Activated naive CD8-positive, alpha-beta T cell treated with anti-CD3 and anti-CD28 coated beads for 36 hours (primary cell): ENCODE measurements at regions not wholly inside any gene's neighbourhood (a gene's known extent, or its start where the extent isn't known, plus 50 kb on each side); places are given as distances from the start of the nearest gene placed in this dataset.

ENCODE experiments used
- DNase-seq: peaks from one replicate; pipeline ENCODE4 v3.0.0; 2021
- H3K27ac Mint-ChIP-seq: one replicate; pipeline ENCODE4 v1.8.0; 2022; ENCODE audit warnings: mild to moderate bottlenecking, moderate library complexity, mixed read lengths
- H3K27me3 Mint-ChIP-seq: one replicate; pipeline ENCODE4 v1.8.0; 2022; ENCODE audit warnings: mild to moderate bottlenecking, mixed read lengths
- H3K36me3 Mint-ChIP-seq: one replicate; pipeline ENCODE4 v1.8.0; 2021; ENCODE audit warnings: mild to moderate bottlenecking, mixed read lengths
- H3K4me1 Mint-ChIP-seq: one replicate; pipeline ENCODE4 v1.8.0; 2021; ENCODE audit warnings: mixed read lengths
- H3K4me3 Mint-ChIP-seq: one replicate; pipeline ENCODE4 v1.8.0; 2022; ENCODE audit warnings: mild to moderate bottlenecking, moderate library complexity, mixed read lengths
- H3K9me3 Mint-ChIP-seq: one replicate; pipeline ENCODE4 v1.8.0; 2022; ENCODE audit warnings: mixed read lengths

- no peaks in the 10 kb centered on the region for H3K4me1 Mint-ChIP-seq
- H3K27ac Mint-ChIP-seq: no peak overlapping the region
- H3K36me3 Mint-ChIP-seq: no peaks in the 10 kb centered on the region
- no peak overlapping the region for H3K4me3 Mint-ChIP-seq
- H3K9me3 Mint-ChIP-seq: no peaks in the 10 kb centered on the region
- H3K27me3 Mint-ChIP-seq: peaks cover 24% of the 10 kb centered on the region
- no peak for DNase-seq
Measured at GRCh38 chr21:35648512-35648911, 411.8 kb downstream of the SETD4 start.

- no peaks in the 10 kb centered on the region for H3K4me1 Mint-ChIP-seq
- no peaks in the 10 kb centered on the region for H3K36me3 Mint-ChIP-seq
- no peaks in the 10 kb centered on the region for H3K9me3 Mint-ChIP-seq
- DNase-seq: no peak
- no peak overlapping the region for H3K4me3 Mint-ChIP-seq
- H3K27ac Mint-ChIP-seq: no peak overlapping the region
- H3K27me3 Mint-ChIP-seq: peaks cover 25% of the 10 kb centered on the region
Measured at GRCh38 chr21:35646606-35647005, 413.7 kb downstream of the SETD4 start.

- Mint-ChIP-seq H3K9me3 (no peaks in the 10 kb centered on the region), H3K27me3 (peaks cover 20% of the 10 kb centered on the region), H3K27ac (no peak overlapping the region), H3K36me3 (no peaks in the 10 kb centered on the region), H3K4me1 (no peaks in the 10 kb centered on the region), H3K4me3 (no peak overlapping the region)
- DNase-seq: no peak
Measured at GRCh38 chr21:35645991-35646390, 414.3 kb downstream of the SETD4 start.

GRCh38 chr21:35644523-35644922 is 415.8 kb downstream of the SETD4 start:
- no peak for DNase-seq
- Mint-ChIP-seq H3K9me3 (no peaks in the 10 kb centered on the region), H3K36me3 (no peaks in the 10 kb centered on the region), H3K4me1 (no peaks in the 10 kb centered on the region), H3K27ac (no peak overlapping the region), H3K27me3 (peaks cover 10% of the 10 kb centered on the region), H3K4me3 (no peak overlapping the region)

- H3K27ac Mint-ChIP-seq: no peak overlapping the region
- H3K36me3 Mint-ChIP-seq: no peaks in the 10 kb centered on the region
- no peak overlapping the region for H3K4me3 Mint-ChIP-seq
- H3K9me3 Mint-ChIP-seq: peaks cover 2% of the 10 kb centered on the region
- H3K27me3 Mint-ChIP-seq: peaks cover 4% of the 10 kb centered on the region
- DNase-seq: no peak
- H3K4me1 Mint-ChIP-seq: no peaks in the 10 kb centered on the region
Measured at GRCh38 chr21:35643176-35643575, 417.1 kb downstream of the SETD4 start.

GRCh38 chr21:35641271-35642016 is 418.9 kb downstream of the SETD4 start:
- no peak overlapping the region for H3K4me3 Mint-ChIP-seq
- no peak for DNase-seq
- H3K4me1 Mint-ChIP-seq: no peaks in the 10 kb centered on the region
- no peak overlapping the region for H3K27ac Mint-ChIP-seq
- peaks cover 4% of the 10 kb centered on the region for H3K27me3 Mint-ChIP-seq
- peaks cover 2% of the 10 kb centered on the region for H3K9me3 Mint-ChIP-seq
- H3K36me3 Mint-ChIP-seq: no peaks in the 10 kb centered on the region

GRCh38 chr21:35637431-35637830 is 422.9 kb downstream of the SETD4 start:
- DNase-seq: no peak
- no peak overlapping the region for H3K4me3 Mint-ChIP-seq
- H3K9me3 Mint-ChIP-seq: peaks cover 2% of the 10 kb centered on the region
- H3K27me3 Mint-ChIP-seq: peaks cover 4% of the 10 kb centered on the region
- H3K27ac Mint-ChIP-seq: no peak overlapping the region
- no peaks in the 10 kb centered on the region for H3K4me1 Mint-ChIP-seq
- H3K36me3 Mint-ChIP-seq: no peaks in the 10 kb centered on the region

GRCh38 chr21:35635994-35636393 is 424.3 kb downstream of the SETD4 start:
- no peak overlapping the region for H3K4me3 Mint-ChIP-seq
- no peaks in the 10 kb centered on the region for H3K4me1 Mint-ChIP-seq
- H3K9me3 Mint-ChIP-seq: peaks cover 2% of the 10 kb centered on the region
- no peaks in the 10 kb centered on the region for H3K27me3 Mint-ChIP-seq
- no peak overlapping the region for H3K27ac Mint-ChIP-seq
- no peaks in the 10 kb centered on the region for H3K36me3 Mint-ChIP-seq
- no peak for DNase-seq

- H3K27me3 Mint-ChIP-seq: no peaks in the 10 kb centered on the region
- no peak overlapping the region for H3K27ac Mint-ChIP-seq
- no peak for DNase-seq
- H3K9me3 Mint-ChIP-seq: peaks cover 2% of the 10 kb centered on the region
- no peak overlapping the region for H3K4me3 Mint-ChIP-seq
- no peaks in the 10 kb centered on the region for H3K36me3 Mint-ChIP-seq
- no peaks in the 10 kb centered on the region for H3K4me1 Mint-ChIP-seq
Measured at GRCh38 chr21:35635261-35635660, 425.1 kb downstream of the SETD4 start.

GRCh38 chr21:35633501-35633900 is 426.8 kb downstream of the SETD4 start:
- Mint-ChIP-seq H3K4me1 (no peaks in the 10 kb centered on the region), H3K9me3 (no peaks in the 10 kb centered on the region), H3K27me3 (peaks cover 10% of the 10 kb centered on the region), H3K27ac (no peak overlapping the region), H3K36me3 (no peaks in the 10 kb centered on the region), H3K4me3 (no peak overlapping the region)
- DNase-seq: no peak

GRCh38 chr21:35632711-35633110 is 427.6 kb downstream of the SETD4 start:
- peaks cover 16% of the 10 kb centered on the region for H3K27me3 Mint-ChIP-seq
- H3K4me3 Mint-ChIP-seq: no peak overlapping the region
- no peak for DNase-seq
- no peak overlapping the region for H3K27ac Mint-ChIP-seq
- no peaks in the 10 kb centered on the region for H3K9me3 Mint-ChIP-seq
- no peaks in the 10 kb centered on the region for H3K4me1 Mint-ChIP-seq
- no peaks in the 10 kb centered on the region for H3K36me3 Mint-ChIP-seq

- Mint-ChIP-seq H3K9me3 (no peaks in the 10 kb centered on the region), H3K4me1 (no peaks in the 10 kb centered on the region), H3K27ac (no peak overlapping the region), H3K36me3 (no peaks in the 10 kb centered on the region), H3K27me3 (peaks cover 16% of the 10 kb centered on the region), H3K4me3 (no peak overlapping the region)
- DNase-seq: no peak
Measured at GRCh38 chr21:35628316-35628715, 432.0 kb downstream of the SETD4 start.

- Mint-ChIP-seq H3K9me3 (no peaks in the 10 kb centered on the region), H3K27me3 (peaks cover 16% of the 10 kb centered on the region), H3K36me3 (no peaks in the 10 kb centered on the region), H3K27ac (no peak overlapping the region), H3K4me1 (no peaks in the 10 kb centered on the region), H3K4me3 (no peak overlapping the region)
- no peak for DNase-seq
Measured at GRCh38 chr21:35627462-35627861, 432.9 kb downstream of the SETD4 start.

GRCh38 chr21:35625576-35625975 is 434.8 kb downstream of the SETD4 start:
- Mint-ChIP-seq H3K27me3 (peaks cover 16% of the 10 kb centered on the region), H3K36me3 (no peaks in the 10 kb centered on the region), H3K4me1 (no peaks in the 10 kb centered on the region), H3K4me3 (no peak overlapping the region), H3K27ac (no peak overlapping the region), H3K9me3 (no peaks in the 10 kb centered on the region)
- no peak for DNase-seq

- H3K36me3 Mint-ChIP-seq: no peaks in the 10 kb centered on the region
- no peak for DNase-seq
- H3K4me1 Mint-ChIP-seq: no peaks in the 10 kb centered on the region
- peaks cover 15% of the 10 kb centered on the region for H3K27me3 Mint-ChIP-seq
- no peaks in the 10 kb centered on the region for H3K9me3 Mint-ChIP-seq
- H3K4me3 Mint-ChIP-seq: no peak overlapping the region
- no peak overlapping the region for H3K27ac Mint-ChIP-seq
Measured at GRCh38 chr21:35624901-35625300, 435.4 kb downstream of the SETD4 start.

GRCh38 chr21:35622612-35623011 is 437.7 kb downstream of the SETD4 start:
- Mint-ChIP-seq H3K27me3 (no peaks in the 10 kb centered on the region), H3K9me3 (no peaks in the 10 kb centered on the region), H3K27ac (no peak overlapping the region), H3K4me1 (no peaks in the 10 kb centered on the region), H3K4me3 (no peak overlapping the region), H3K36me3 (no peaks in the 10 kb centered on the region)
- no peak for DNase-seq
